Osteocyte (in vitro differentiated cells): ENCODE measurements at regions not wholly inside any gene's neighbourhood (a gene's known extent, or its start where the extent isn't known, plus 50 kb on each side); places are given as distances from the start of the nearest gene placed in this dataset.

Experiments
- DNase-seq: peaks from one replicate; pipeline ENCODE4 v3.0.0; 2021; ENCODE audit warnings: mixed read lengths; ENCODE audit not compliant: unreplicated experiment; ENCODE audit errors: extremely low spot score
- H3K27ac Mint-ChIP-seq: one replicate; pipeline ENCODE4 v1.8.0; 2021; ENCODE audit warnings: mild to moderate bottlenecking, mixed read lengths; ENCODE audit not compliant: unreplicated experiment
- H3K27me3 Mint-ChIP-seq: one replicate; pipeline ENCODE4 v1.8.0; 2021; ENCODE audit warnings: mixed read lengths; ENCODE audit not compliant: unreplicated experiment
- H3K36me3 Mint-ChIP-seq: one replicate; pipeline ENCODE4 v1.8.0; 2021; ENCODE audit warnings: mixed read lengths; ENCODE audit not compliant: unreplicated experiment
- H3K4me1 Mint-ChIP-seq: one replicate; pipeline ENCODE4 v1.8.0; 2021; ENCODE audit warnings: mixed read lengths; ENCODE audit not compliant: unreplicated experiment
- H3K4me3 Mint-ChIP-seq: one replicate; pipeline ENCODE4 v1.8.0; 2021; ENCODE audit warnings: mild to moderate bottlenecking, moderate library complexity, mixed read lengths; ENCODE audit not compliant: unreplicated experiment
- H3K9me3 Mint-ChIP-seq: one replicate; pipeline ENCODE4 v1.8.0; 2021; ENCODE audit warnings: mixed read lengths; ENCODE audit not compliant: unreplicated experiment
- TF ChIP-seq, protein P1 (sequence below): fragments of 200-600 bp; sonication (generic); IDR thresholded peaks from 2 replicates; pipeline ENCODE4 v1.5.0; 2021; ENCODE audit warnings: antibody characterized with exemption, mild to moderate bottlenecking, moderate library complexity

DNA sequence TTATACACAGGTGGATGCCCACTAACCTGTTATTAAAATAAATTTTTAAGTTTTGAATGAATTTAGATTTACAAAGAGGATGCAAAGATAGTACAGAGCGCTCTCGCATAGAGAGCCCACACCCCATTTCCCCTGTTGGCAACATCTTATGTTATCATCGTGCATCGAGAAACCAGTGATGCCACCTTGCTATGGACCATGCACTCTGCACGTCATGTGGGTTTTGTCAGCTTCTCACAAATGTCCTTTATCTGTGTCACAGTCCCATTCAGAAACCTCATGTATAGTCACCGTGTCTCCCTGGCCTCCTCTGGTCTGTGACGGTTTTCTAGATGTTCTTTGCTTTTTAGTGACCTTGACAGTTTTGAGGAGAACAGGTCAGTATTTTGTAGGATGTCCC lies 60.0 kb downstream of the ING1 start:
- Mint-ChIP-seq H3K27ac (no peak overlapping the region), H3K4me1 (peaks cover 12% of the 10 kb centered on the region), H3K9me3 (no peaks in the 10 kb centered on the region)

DNA sequence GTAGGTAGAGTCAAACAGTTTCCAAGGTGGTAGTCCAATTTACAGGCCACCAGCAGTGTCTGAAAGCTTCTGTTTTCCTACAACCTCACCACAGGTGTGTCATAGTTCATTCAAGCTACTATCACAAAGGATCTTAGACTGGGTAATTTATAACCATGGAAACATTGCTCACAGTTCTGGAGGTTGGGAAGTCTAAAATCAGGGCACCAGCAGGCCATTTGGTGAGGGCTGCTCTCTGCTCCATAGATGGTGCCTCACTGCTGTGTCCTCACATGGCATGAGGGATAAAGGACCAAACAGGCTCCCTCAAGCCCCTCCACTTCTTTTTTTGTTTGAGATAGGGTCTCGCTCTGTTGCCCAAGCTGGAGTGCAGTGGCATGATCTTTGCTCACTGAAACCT lies 60.6 kb downstream of the ING1 start:
- no peak for DNase-seq
- TF ChIP-seq, protein P1, sequence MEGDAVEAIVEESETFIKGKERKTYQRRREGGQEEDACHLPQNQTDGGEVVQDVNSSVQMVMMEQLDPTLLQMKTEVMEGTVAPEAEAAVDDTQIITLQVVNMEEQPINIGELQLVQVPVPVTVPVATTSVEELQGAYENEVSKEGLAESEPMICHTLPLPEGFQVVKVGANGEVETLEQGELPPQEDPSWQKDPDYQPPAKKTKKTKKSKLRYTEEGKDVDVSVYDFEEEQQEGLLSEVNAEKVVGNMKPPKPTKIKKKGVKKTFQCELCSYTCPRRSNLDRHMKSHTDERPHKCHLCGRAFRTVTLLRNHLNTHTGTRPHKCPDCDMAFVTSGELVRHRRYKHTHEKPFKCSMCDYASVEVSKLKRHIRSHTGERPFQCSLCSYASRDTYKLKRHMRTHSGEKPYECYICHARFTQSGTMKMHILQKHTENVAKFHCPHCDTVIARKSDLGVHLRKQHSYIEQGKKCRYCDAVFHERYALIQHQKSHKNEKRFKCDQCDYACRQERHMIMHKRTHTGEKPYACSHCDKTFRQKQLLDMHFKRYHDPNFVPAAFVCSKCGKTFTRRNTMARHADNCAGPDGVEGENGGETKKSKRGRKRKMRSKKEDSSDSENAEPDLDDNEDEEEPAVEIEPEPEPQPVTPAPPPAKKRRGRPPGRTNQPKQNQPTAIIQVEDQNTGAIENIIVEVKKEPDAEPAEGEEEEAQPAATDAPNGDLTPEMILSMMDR = no peak
- H3K9me3 Mint-ChIP-seq = no peaks in the 10 kb centered on the region
- H3K27me3 Mint-ChIP-seq = peaks cover 16% of the 10 kb centered on the region
- no peak overlapping the region for H3K4me3 Mint-ChIP-seq
- no peak overlapping the region for H3K27ac Mint-ChIP-seq
- no peaks in the 10 kb centered on the region for H3K36me3 Mint-ChIP-seq
- peaks cover 18% of the 10 kb centered on the region for H3K4me1 Mint-ChIP-seq

More for the DNA sequence above, 60.0 kb downstream of the ING1 start:
- Mint-ChIP-seq H3K27me3 (peaks cover 16% of the 10 kb centered on the region), H3K4me3 (no peak overlapping the region), H3K36me3 (no peaks in the 10 kb centered on the region)
- DNase-seq = no peak
- TF ChIP-seq, protein P1 = no peak

DNA sequence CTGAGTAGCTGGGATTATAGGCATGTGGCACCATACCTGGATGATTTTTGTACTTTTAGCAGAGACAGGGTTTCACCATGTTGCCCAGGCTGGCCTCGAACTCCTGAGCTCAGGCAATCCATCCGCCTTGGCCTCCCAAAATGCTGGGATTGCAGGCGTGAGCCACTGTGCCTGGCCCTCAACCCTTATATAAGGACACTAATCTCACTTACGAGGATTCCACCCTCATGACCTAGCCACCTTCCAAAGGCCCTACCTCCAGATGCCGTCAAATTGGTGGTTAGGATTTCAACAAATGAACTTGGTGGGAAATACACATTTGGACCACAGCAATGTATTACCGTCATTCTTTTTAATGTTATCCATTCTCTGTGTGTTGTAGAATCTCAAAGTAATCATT lies 61.0 kb downstream of the ING1 start:
- Mint-ChIP-seq H3K27me3 (peaks cover 16% of the 10 kb centered on the region), H3K27ac (no peak overlapping the region), H3K4me1 (peaks cover 22% of the 10 kb centered on the region), H3K36me3 (no peaks in the 10 kb centered on the region), H3K9me3 (no peaks in the 10 kb centered on the region), H3K4me3 (no peak overlapping the region)
- DNase-seq = no peak
- TF ChIP-seq, protein P1 = no peak

DNA sequence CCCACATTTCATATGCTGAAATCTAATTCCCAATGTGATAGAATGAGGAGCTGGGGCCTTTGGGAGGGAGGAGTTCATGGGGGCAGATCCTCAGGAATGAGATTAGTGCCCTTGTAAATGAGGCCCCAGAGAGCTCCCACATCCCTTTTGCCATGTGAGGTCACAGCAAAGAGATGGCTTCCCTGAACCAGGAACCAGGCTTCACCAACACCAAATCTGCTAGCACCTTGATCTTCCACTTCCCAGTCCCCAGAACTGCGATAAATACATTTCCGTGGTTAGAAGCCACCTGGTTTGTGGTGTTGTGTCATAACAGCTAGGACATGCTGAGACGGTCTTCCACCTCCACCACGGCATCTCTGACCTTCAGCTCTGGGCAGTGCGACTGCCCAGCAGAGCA lies 62.1 kb downstream of the ING1 start:
- TF ChIP-seq, protein P1 = no peak
- Mint-ChIP-seq H3K9me3 (no peaks in the 10 kb centered on the region), H3K36me3 (no peaks in the 10 kb centered on the region), H3K4me1 (peaks cover 33% of the 10 kb centered on the region), H3K27ac (no peak overlapping the region), H3K4me3 (no peak overlapping the region), H3K27me3 (peaks cover 12% of the 10 kb centered on the region)
- no peak for DNase-seq

DNA sequence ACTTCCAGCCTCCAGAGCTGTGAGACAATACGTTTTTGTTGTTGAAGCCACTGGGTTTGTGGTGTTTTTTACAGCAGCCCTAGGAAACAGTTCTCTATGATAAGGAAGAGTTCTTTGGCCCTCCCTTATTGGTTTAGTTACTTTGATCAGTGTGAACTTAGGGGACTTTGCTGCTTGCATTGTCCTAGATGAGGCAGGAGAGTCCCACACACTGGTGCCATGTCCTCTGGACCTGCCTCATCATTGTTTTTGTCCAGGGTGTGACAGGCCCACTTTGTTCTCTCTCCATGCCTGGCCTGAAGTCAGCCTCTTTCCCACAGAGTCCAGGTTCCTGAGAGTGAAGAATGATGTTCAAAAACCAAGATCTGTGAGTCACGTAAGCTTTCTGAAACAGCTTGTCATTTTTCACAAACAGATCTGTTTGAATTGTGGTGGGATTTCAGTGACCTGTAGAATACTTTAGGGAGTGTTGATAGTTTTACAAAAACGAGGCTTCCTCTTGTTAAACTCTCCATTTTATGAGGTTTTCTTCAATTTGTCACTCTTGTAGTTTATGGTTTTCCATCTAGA lies 63.8 kb downstream of the ING1 start:
- Mint-ChIP-seq H3K36me3 (no peaks in the 10 kb centered on the region), H3K27ac (no peak overlapping the region), H3K4me3 (no peak overlapping the region), H3K4me1 (peaks cover 35% of the 10 kb centered on the region), H3K9me3 (no peaks in the 10 kb centered on the region), H3K27me3 (peaks cover 9% of the 10 kb centered on the region)
- TF ChIP-seq, protein P1 = no peak
- no peak for DNase-seq
